ENCODE measurements at regions not wholly inside any gene's neighbourhood (a gene's known extent, or its start where the extent isn't known, plus 50 kb on each side); places are given as distances from the start of the nearest gene placed in this dataset.

- no peak overlapping the region for H3K4me3 Mint-ChIP-seq
- no peaks in the 10 kb centered on the region for H3K36me3 Mint-ChIP-seq
- no peaks in the 10 kb centered on the region for H3K4me1 Mint-ChIP-seq
- ATAC-seq (ENCODE audit: low read depth in 2 of 2) (no peak), DNase-seq (no peak)
- H3K27ac Mint-ChIP-seq, result no peak overlapping the region
- H3K27me3 Mint-ChIP-seq, result no peaks in the 10 kb centered on the region
- peaks cover 0 to 8% (median 5%) of the 10 kb centered on the region in 7 donors for H3K9me3 Mint-ChIP-seq
These were observed 1327.5 kb upstream of the FLRT2 start for GRCh38 chr14:84202486-84202885.

- no peaks in the 10 kb centered on the region for H3K27me3 Mint-ChIP-seq
- H3K27ac Mint-ChIP-seq, result no peak overlapping the region
- ATAC-seq (ENCODE audit: low read depth in 2 of 2) (no peak), DNase-seq (no peak)
- H3K9me3 Mint-ChIP-seq, result peaks cover 0 to 10% (median 5%) of the 10 kb centered on the region in 7 donors
- no peak overlapping the region for H3K4me3 Mint-ChIP-seq
- no peaks in the 10 kb centered on the region for H3K4me1 Mint-ChIP-seq
- no peaks in the 10 kb centered on the region for H3K36me3 Mint-ChIP-seq
These were observed 1326.0 kb upstream of the FLRT2 start for GRCh38 chr14:84203896-84204295.

- peak overlapping the region in 1 of 8 donors; percentile 23 for H3K4me3 Mint-ChIP-seq
- no peaks in the 10 kb centered on the region for H3K27me3 Mint-ChIP-seq
- peaks cover 0 to 13% (median 6%) of the 10 kb centered on the region in 7 donors for H3K9me3 Mint-ChIP-seq
- DNase-seq (no peak), ATAC-seq (ENCODE audit: low read depth in 2 of 2) (no peak)
- H3K27ac Mint-ChIP-seq, result no peak overlapping the region
- H3K36me3 Mint-ChIP-seq, result no peaks in the 10 kb centered on the region
- no peaks in the 10 kb centered on the region for H3K4me1 Mint-ChIP-seq
These were observed 1321.5 kb upstream of the FLRT2 start for GRCh38 chr14:84208451-84208850.

GRCh38 chr14:84209031-84209430 is 1320.9 kb upstream of the FLRT2 start:
- ATAC-seq (ENCODE audit: low read depth in 2 of 2) (no peak), DNase-seq (no peak)
- Mint-ChIP-seq H3K4me1 (no peaks in the 10 kb centered on the region), H3K36me3 (no peaks in the 10 kb centered on the region), H3K27me3 (no peaks in the 10 kb centered on the region), H3K27ac (no peak overlapping the region), H3K9me3 (peaks cover 0 to 13% (median 6%) of the 10 kb centered on the region in 7 donors), H3K4me3 (no peak overlapping the region)

- ATAC-seq (ENCODE audit: low read depth in 2 of 2) (no peak), DNase-seq (no peak)
- Mint-ChIP-seq H3K4me1 (no peaks in the 10 kb centered on the region), H3K4me3 (no peak overlapping the region), H3K9me3 (peaks cover 5 to 36% (median 14%) of the 10 kb centered on the region in 7 donors), H3K27me3 (no peaks in the 10 kb centered on the region), H3K36me3 (no peaks in the 10 kb centered on the region), H3K27ac (no peak overlapping the region)
These were observed 1312.9 kb upstream of the FLRT2 start for GRCh38 chr14:84217066-84217465.

- peaks cover 0 to 14% (median 5%) of the 10 kb centered on the region in 7 donors for H3K9me3 Mint-ChIP-seq
- no peak for ATAC-seq (ENCODE audit: low read depth in 2 of 2)
- DNase-seq, result no peak
- H3K4me1 Mint-ChIP-seq, result no peaks in the 10 kb centered on the region
- H3K27ac Mint-ChIP-seq, result no peak overlapping the region
- no peak overlapping the region for H3K4me3 Mint-ChIP-seq
- H3K36me3 Mint-ChIP-seq, result no peaks in the 10 kb centered on the region
- no peaks in the 10 kb centered on the region for H3K27me3 Mint-ChIP-seq
These were observed 1304.7 kb upstream of the FLRT2 start for GRCh38 chr14:84225268-84225667.

- no peaks in the 10 kb centered on the region for H3K4me1 Mint-ChIP-seq
- no peak overlapping the region for H3K4me3 Mint-ChIP-seq
- peaks cover 0 to 12% (median 5%) of the 10 kb centered on the region in 7 donors for H3K9me3 Mint-ChIP-seq
- H3K27ac Mint-ChIP-seq, result no peak overlapping the region
- DNase-seq (no peak), ATAC-seq (ENCODE audit: low read depth in 2 of 2) (no peak)
- H3K36me3 Mint-ChIP-seq, result no peaks in the 10 kb centered on the region
- H3K27me3 Mint-ChIP-seq, result no peaks in the 10 kb centered on the region
These were observed 1301.2 kb upstream of the FLRT2 start for GRCh38 chr14:84228702-84229101.

GRCh38 chr14:84234281-84234680 is 1295.7 kb upstream of the FLRT2 start:
- Mint-ChIP-seq H3K4me3 (no peak overlapping the region), H3K36me3 (no peaks in the 10 kb centered on the region), H3K9me3 (peaks cover 0 to 16% (median 5%) of the 10 kb centered on the region in 7 donors), H3K27ac (no peak overlapping the region), H3K27me3 (no peaks in the 10 kb centered on the region), H3K4me1 (no peaks in the 10 kb centered on the region)
- DNase-seq (no peak), ATAC-seq (ENCODE audit: low read depth in 2 of 2) (no peak)

- Mint-ChIP-seq H3K4me3 (no peak overlapping the region), H3K27ac (no peak overlapping the region), H3K4me1 (no peaks in the 10 kb centered on the region), H3K27me3 (no peaks in the 10 kb centered on the region), H3K36me3 (no peaks in the 10 kb centered on the region), H3K9me3 (peaks cover 0 to 10% (median 3%) of the 10 kb centered on the region in 7 donors)
- no peak for ATAC-seq (ENCODE audit: low read depth in 2 of 2)
- DNase-seq, result no peak
These were observed 1293.7 kb upstream of the FLRT2 start for GRCh38 chr14:84236290-84236689.

GRCh38 chr14:84237881-84238280 is 1292.1 kb upstream of the FLRT2 start:
- H3K4me3 Mint-ChIP-seq, result no peak overlapping the region
- ATAC-seq (ENCODE audit: low read depth in 2 of 2) (no peak), DNase-seq (no peak)
- no peaks in the 10 kb centered on the region for H3K4me1 Mint-ChIP-seq
- no peaks in the 10 kb centered on the region for H3K27me3 Mint-ChIP-seq
- H3K9me3 Mint-ChIP-seq, result peaks cover 0 to 11% (median 3%) of the 10 kb centered on the region in 7 donors
- H3K36me3 Mint-ChIP-seq, result no peaks in the 10 kb centered on the region
- no peak overlapping the region for H3K27ac Mint-ChIP-seq

- no peaks in the 10 kb centered on the region for H3K36me3 Mint-ChIP-seq
- H3K27ac Mint-ChIP-seq, result no peak overlapping the region
- DNase-seq (no peak), ATAC-seq (ENCODE audit: low read depth in 2 of 2) (no peak)
- H3K9me3 Mint-ChIP-seq, result peaks cover 3 to 24% (median 5%) of the 10 kb centered on the region in 7 donors
- H3K4me1 Mint-ChIP-seq, result no peaks in the 10 kb centered on the region
- no peak overlapping the region for H3K4me3 Mint-ChIP-seq
- H3K27me3 Mint-ChIP-seq, result no peaks in the 10 kb centered on the region
These were observed 1282.3 kb upstream of the FLRT2 start for GRCh38 chr14:84247693-84248092.

- Mint-ChIP-seq H3K27me3 (no peaks in the 10 kb centered on the region), H3K27ac (no peak overlapping the region), H3K4me1 (no peaks in the 10 kb centered on the region), H3K9me3 (peaks cover 0 to 10% (median 6%) of the 10 kb centered on the region in 7 donors), H3K36me3 (no peaks in the 10 kb centered on the region), H3K4me3 (no peak overlapping the region)
- no peak for ATAC-seq (ENCODE audit: low read depth in 2 of 2)
- no peak for DNase-seq
These were observed 1279.1 kb upstream of the FLRT2 start for GRCh38 chr14:84250893-84251292.

- H3K9me3 Mint-ChIP-seq, result peaks cover 0 to 10% (median 6%) of the 10 kb centered on the region in 7 donors
- H3K27me3 Mint-ChIP-seq, result no peaks in the 10 kb centered on the region
- DNase-seq (no peak), ATAC-seq (ENCODE audit: low read depth in 2 of 2) (no peak)
- H3K4me1 Mint-ChIP-seq, result no peaks in the 10 kb centered on the region
- H3K4me3 Mint-ChIP-seq, result no peak overlapping the region
- no peak overlapping the region for H3K27ac Mint-ChIP-seq
- no peaks in the 10 kb centered on the region for H3K36me3 Mint-ChIP-seq
These were observed 1278.4 kb upstream of the FLRT2 start for GRCh38 chr14:84251411-84252115.

- H3K27me3 Mint-ChIP-seq, result no peaks in the 10 kb centered on the region
- H3K4me1 Mint-ChIP-seq, result no peaks in the 10 kb centered on the region
- no peak for DNase-seq
- no peak overlapping the region for H3K4me3 Mint-ChIP-seq
- no peak for ATAC-seq (ENCODE audit: low read depth in 2 of 2)
- no peak overlapping the region for H3K27ac Mint-ChIP-seq
- no peaks in the 10 kb centered on the region for H3K36me3 Mint-ChIP-seq
- H3K9me3 Mint-ChIP-seq, result peaks cover 0 to 10% (median 6%) of the 10 kb centered on the region in 7 donors
These were observed 1277.2 kb upstream of the FLRT2 start for GRCh38 chr14:84252706-84253105.
